AG09319 (cell line): ENCODE measurements at regions not wholly inside any gene's neighbourhood (a gene's known extent, or its start where the extent isn't known, plus 50 kb on each side); places are given as distances from the start of the nearest gene placed in this dataset.

Experiments used
- DNase-seq: peaks from one replicate; pipeline ENCODE4 v3.0.0-alpha.2; 2010; ENCODE audit warnings: low read depth; ENCODE audit errors: extremely low read depth
- TF ChIP-seq, protein P1 (sequence below): IDR thresholded peaks from 2 replicates; pipeline ENCODE4 v1.5.1; 2011; ENCODE audit warnings: low read depth, mild to moderate bottlenecking, inconsistent platforms, low read length, moderate library complexity

DNA sequence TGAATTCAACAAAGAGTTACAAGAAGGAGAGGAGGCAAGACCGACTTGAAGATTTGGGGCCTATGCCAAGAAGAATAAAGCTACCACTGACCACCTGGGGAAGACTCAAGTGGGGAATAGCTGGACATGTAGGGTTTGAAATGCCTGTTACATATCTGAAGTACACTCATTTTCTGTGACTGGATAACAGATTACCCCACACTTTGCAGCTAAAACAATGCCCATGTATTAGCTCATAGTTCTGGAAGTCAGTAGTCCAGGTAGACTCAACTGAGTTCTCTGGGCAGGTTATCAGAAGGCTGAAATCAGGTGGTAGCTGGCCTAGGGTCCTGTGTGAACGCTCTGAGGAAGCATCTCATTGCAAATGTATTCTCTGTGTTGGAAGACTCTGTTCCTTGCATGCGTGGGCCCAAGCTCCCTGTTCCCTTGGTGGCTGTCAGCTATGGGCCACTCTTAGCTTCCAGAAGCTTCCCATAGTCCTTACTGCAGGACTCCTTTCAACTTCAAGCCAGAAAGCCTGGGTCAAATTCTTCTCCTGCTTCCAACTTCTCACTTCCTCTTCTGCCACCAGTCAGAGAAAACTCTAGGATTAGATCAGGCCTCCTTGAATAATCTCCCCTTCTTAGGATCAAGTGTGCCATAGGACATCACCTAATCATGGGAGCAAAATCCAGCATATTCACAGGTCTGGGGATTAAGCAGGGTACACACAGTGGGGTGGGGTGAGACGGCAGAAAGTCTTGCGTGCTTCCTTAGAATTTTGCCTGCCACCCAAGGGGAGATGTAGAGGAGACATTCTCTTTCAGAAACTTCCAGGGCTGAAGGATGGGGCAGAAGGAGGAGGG is 187.8 kb downstream of the SHQ1 start:
- TF ChIP-seq, protein P1, sequence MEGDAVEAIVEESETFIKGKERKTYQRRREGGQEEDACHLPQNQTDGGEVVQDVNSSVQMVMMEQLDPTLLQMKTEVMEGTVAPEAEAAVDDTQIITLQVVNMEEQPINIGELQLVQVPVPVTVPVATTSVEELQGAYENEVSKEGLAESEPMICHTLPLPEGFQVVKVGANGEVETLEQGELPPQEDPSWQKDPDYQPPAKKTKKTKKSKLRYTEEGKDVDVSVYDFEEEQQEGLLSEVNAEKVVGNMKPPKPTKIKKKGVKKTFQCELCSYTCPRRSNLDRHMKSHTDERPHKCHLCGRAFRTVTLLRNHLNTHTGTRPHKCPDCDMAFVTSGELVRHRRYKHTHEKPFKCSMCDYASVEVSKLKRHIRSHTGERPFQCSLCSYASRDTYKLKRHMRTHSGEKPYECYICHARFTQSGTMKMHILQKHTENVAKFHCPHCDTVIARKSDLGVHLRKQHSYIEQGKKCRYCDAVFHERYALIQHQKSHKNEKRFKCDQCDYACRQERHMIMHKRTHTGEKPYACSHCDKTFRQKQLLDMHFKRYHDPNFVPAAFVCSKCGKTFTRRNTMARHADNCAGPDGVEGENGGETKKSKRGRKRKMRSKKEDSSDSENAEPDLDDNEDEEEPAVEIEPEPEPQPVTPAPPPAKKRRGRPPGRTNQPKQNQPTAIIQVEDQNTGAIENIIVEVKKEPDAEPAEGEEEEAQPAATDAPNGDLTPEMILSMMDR = no peak
- DNase-seq = no peak

DNA sequence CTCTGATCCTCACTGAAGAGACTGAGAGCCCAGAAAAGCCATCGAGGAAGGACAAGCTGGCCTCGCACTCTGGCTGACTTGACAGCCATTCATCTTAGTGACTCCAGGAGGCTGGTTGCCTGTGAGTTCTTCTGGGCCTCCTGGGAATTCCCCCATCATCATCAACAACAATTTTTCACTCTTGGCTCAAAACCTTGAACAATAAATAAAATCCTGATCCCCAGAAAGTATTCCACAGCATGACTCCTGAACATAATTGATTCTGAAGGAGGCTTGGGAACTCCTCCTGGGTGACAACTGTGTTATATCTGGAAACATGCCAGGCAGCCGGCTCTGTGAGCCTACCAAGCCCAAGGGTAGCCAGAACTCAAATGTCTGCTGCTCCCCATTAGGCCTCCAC is 188.6 kb downstream of the SHQ1 start:
- TF ChIP-seq, protein P1 = no peak
- DNase-seq = no peak

DNA sequence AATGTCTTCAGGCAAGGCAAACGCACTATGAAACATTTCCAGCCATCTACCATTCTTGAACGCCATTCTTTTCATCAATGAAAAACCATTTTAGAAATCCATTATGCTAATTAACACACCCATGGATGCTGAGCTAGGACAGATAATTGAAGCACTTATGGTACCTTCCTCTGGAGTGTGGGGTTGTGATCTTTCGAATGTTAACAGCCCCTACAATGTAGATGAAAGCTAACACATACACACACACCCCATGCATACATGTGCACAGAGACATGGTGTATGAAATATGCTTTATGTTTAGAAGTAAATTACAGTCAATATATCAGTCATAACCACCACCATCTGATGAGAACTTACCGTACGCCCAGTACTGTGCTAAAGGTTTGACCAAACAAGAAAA is 189.1 kb downstream of the SHQ1 start:
- TF ChIP-seq, protein P1 = no peak
- no peak for DNase-seq

DNA sequence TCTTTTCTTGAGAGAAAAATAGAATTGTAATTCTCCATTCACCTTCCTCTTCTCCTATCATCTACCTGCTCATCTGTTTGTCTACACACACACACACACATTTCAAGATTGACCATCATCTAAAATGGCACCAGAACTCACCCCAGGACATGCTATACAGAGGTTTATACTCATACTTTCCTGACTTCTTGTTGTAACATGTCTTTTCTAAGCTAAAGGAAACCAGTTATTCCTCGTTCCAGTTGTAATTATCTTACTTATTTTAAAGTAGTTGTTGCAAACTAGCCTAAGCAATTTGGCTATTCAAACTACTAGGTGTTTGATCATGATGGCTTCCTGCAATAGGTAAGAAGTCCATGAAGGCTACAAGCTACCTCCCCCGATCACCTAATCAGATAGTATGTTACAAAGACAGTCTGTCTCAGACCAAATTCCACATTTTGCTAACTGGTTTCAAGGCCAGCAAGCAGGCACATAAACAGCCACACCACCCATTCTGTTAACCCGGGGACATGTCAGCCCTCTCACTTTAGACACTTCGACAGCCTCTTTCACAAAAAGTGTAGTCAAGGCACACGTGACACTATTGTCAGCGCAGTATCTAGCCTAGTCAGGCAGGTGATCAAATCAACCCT is 189.7 kb downstream of the SHQ1 start:
- TF ChIP-seq, protein P1 = no peak
- no peak for DNase-seq

DNA sequence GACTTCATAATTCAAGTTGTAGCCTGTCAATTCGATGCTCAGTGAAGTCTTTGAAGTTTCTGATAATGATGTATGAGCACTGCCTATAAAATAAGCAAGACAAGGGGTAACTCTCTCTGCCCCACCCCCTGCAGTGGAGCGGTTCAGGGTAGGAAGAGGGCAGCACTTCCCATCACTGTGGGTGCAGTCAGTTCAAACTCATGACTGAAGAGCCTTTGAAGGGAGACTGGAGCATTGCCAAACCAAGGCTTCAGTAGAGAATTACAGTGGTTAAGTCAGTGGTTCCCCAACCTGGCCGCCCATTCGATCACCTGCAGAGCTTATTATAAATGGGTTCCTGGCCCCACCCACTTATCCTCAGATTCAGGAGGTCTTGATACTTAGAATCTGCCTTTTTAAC is 190.6 kb downstream of the SHQ1 start:
- TF ChIP-seq, protein P1 = no peak
- no peak for DNase-seq

DNA sequence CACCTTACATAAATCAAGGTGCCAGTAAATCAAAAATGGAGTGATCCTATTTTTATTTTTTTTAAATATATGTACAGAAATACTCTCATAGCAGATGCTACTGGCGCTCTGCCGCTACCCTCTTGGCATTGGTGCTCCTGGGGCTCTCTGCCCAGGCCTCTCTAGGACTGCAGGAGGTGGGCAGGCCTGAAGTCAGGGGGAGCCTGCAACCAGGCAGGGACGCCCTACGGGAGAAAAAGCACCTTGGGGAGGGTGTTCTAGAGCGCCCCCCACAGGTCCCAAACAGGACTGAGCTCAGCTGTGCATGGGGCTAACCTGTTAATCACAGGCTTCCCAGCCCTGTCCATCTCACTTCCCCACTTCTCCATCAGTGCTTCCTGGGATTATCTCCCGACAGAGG is 192.5 kb downstream of the SHQ1 start:
- DNase-seq = no peak
- TF ChIP-seq, protein P1 = no peak

DNA sequence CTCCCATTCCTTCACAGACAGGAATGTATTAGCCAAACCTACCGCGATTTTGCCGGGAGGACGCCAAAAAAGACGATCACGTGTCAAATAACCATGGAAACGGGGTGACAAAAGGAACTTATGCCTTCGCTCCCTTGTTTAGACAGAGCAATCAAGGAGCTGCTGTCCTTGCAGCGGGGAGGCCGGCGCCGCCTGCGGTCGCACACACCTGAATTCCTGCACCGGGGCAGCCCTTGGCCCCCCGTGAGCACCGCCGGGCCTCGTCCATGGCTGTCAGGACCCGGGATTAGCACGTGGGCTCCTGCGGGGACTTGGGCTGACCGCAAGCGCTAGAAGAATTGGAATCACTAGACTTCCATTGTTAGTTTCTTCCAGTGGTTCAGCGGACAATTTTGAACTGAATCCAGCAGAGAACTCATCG is 193.1 kb downstream of the SHQ1 start:
- TF ChIP-seq, protein P1 = no peak
- DNase-seq = no peak
